ENCODE measurements at regions not wholly inside any gene's neighbourhood (a gene's known extent, or its start where the extent isn't known, plus 50 kb on each side); places are given as distances from the start of the nearest gene placed in this dataset.

- Mint-ChIP-seq H3K27me3 (ENCODE audit: low read depth in 2 of 2) (peaks cover 45 to 90% of the 10 kb centered on the region in 2 donors), H3K9me3 (no peaks in the 10 kb centered on the region), H3K36me3 (no peaks in the 10 kb centered on the region), H3K4me3 (no peak overlapping the region), H3K27ac (no peak overlapping the region), H3K4me1 (no peaks in the 10 kb centered on the region)
- Histone ChIP-seq H3K9me3 (ENCODE audit: control insufficient read depth, insufficient read depth, low read length) (no peaks in the 10 kb centered on the region), H3K4me3 (ENCODE audit: low read length) (no peak overlapping the region), H3K27me3 (ENCODE audit: control insufficient read depth, insufficient read depth, low read length) (peaks cover 3% of the 10 kb centered on the region), H3K27ac (ENCODE audit: low read length) (no peak overlapping the region), H3K36me3 (ENCODE audit: control insufficient read depth, insufficient read depth, low read length) (no peaks in the 10 kb centered on the region), H3K4me1 (ENCODE audit: control insufficient read depth, insufficient read depth, low read length) (no peaks in the 10 kb centered on the region)
- intact Hi-C loops (cut with micrococcal nuclease) = no loop called here
- no peak for ATAC-seq
- TF ChIP-seq, protein P1, sequence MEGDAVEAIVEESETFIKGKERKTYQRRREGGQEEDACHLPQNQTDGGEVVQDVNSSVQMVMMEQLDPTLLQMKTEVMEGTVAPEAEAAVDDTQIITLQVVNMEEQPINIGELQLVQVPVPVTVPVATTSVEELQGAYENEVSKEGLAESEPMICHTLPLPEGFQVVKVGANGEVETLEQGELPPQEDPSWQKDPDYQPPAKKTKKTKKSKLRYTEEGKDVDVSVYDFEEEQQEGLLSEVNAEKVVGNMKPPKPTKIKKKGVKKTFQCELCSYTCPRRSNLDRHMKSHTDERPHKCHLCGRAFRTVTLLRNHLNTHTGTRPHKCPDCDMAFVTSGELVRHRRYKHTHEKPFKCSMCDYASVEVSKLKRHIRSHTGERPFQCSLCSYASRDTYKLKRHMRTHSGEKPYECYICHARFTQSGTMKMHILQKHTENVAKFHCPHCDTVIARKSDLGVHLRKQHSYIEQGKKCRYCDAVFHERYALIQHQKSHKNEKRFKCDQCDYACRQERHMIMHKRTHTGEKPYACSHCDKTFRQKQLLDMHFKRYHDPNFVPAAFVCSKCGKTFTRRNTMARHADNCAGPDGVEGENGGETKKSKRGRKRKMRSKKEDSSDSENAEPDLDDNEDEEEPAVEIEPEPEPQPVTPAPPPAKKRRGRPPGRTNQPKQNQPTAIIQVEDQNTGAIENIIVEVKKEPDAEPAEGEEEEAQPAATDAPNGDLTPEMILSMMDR (IDR thresholded peaks at IDR 0.05) = no peak
- DNase-seq = no peak
Measured at GRCh38 chr2:38201784-38202183, 125.8 kb upstream of the CYP1B1 start.

DNA sequence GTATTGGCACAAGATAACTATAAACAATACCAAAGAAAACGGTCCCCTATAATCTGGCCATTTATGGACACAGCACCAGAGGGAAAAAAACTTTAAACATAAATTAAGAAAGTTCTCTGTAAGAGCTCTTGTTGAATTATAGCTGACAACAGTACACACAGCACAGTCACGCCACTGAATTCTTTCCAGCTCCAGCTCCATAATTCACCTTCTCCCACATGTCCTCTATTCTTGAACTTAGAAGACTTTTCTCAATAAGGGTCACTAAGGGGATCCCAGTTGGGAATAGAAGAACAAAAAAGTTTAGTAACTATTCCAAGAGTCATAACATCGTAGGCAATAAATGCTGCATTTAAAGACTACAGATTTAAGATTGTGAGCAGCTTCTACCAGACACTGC is 124.6 kb upstream of the CYP1B1 start:
- Histone ChIP-seq H3K4me1 (ENCODE audit: control insufficient read depth, insufficient read depth, low read length) (no peaks in the 10 kb centered on the region), H3K4me3 (ENCODE audit: low read length) (no peak overlapping the region), H3K27me3 (ENCODE audit: control insufficient read depth, insufficient read depth, low read length) (peaks cover 3% of the 10 kb centered on the region), H3K36me3 (ENCODE audit: control insufficient read depth, insufficient read depth, low read length) (no peaks in the 10 kb centered on the region), H3K27ac (ENCODE audit: low read length) (no peak overlapping the region), H3K9me3 (ENCODE audit: control insufficient read depth, insufficient read depth, low read length) (no peaks in the 10 kb centered on the region)
- no peaks in the 10 kb centered on the region for H3K4me1 Mint-ChIP-seq
- intact Hi-C loops (cut with micrococcal nuclease) = no loop called here
- peaks cover 50 to 79% of the 10 kb centered on the region in 2 donors for H3K27me3 Mint-ChIP-seq (ENCODE audit: low read depth in 2 of 2)
- DNase-seq (no peak), ATAC-seq (no peak)
- no peaks in the 10 kb centered on the region for H3K36me3 Mint-ChIP-seq
- H3K27ac Mint-ChIP-seq = no peak overlapping the region
- no peaks in the 10 kb centered on the region for H3K9me3 Mint-ChIP-seq
- WGBS (ENCODE audit: insufficient coverage) = 92% methylated on average over 3 of the region's 3 CpGs
- TF ChIP-seq, protein P1 (IDR thresholded peaks at IDR 0.05) = no peak
- H3K4me3 Mint-ChIP-seq = no peak overlapping the region

DNA sequence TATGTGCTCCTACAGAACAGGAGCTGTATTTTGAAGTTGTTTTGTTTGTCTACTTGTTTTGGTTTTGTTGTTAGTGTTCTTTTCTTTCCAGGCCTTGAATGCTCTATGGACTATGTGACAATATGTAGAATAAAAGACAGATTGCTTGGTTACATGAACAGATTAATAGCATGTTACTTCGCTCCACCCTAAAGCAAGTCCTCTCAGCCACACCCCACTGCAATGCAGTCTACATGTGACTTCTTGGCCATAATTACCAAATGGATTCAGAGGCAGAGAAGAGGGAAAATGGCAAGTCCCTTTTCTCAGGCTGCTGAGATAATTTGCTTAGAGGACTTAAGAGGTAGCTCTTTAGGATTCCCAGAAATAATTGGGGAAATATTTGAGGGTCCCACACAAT is 123.2 kb upstream of the CYP1B1 start:
- Mint-ChIP-seq H3K27me3 (ENCODE audit: low read depth in 2 of 2) (peaks cover 38 to 65% of the 10 kb centered on the region in 2 donors), H3K9me3 (no peaks in the 10 kb centered on the region), H3K4me3 (no peak overlapping the region)

GRCh38 chr2:38194751-38195150 is 118.8 kb upstream of the CYP1B1 start:
- Mint-ChIP-seq H3K9me3 (peaks cover 0 to 2% of the 10 kb centered on the region in 2 donors), H3K36me3 (no peaks in the 10 kb centered on the region), H3K4me1 (peaks cover 9 to 24% of the 10 kb centered on the region in 2 donors), H3K27me3 (ENCODE audit: low read depth in 2 of 2) (peaks cover 22 to 47% of the 10 kb centered on the region in 2 donors), H3K27ac (no peak overlapping the region), H3K4me3 (no peak overlapping the region)
- Histone ChIP-seq H3K4me1 (ENCODE audit: control insufficient read depth, insufficient read depth, low read length) (peaks cover 5% of the 10 kb centered on the region), H3K36me3 (ENCODE audit: control insufficient read depth, insufficient read depth, low read length) (no peaks in the 10 kb centered on the region), H3K27me3 (ENCODE audit: control insufficient read depth, insufficient read depth, low read length) (no peaks in the 10 kb centered on the region), H3K9me3 (ENCODE audit: control insufficient read depth, insufficient read depth, low read length) (no peaks in the 10 kb centered on the region), H3K27ac (ENCODE audit: low read length) (no peak overlapping the region), H3K4me3 (ENCODE audit: low read length) (no peak overlapping the region)
- 81% methylated on average over 2 of the region's 5 CpGs for WGBS (ENCODE audit: insufficient coverage)
- ATAC-seq (no peak), DNase-seq (no peak)
- TF ChIP-seq, protein P1 (IDR thresholded peaks at IDR 0.05) = no peak
- intact Hi-C loops (cut with micrococcal nuclease) = no loop called here

More for the DNA sequence above, 123.2 kb upstream of the CYP1B1 start:
- H3K4me3 ChIP-seq (ENCODE audit: low read length) = no peak overlapping the region
- H3K27me3 ChIP-seq (ENCODE audit: control insufficient read depth, insufficient read depth, low read length) = peaks cover 3% of the 10 kb centered on the region
- Mint-ChIP-seq H3K27ac (no peak overlapping the region), H3K4me1 (no peaks in the 10 kb centered on the region), H3K36me3 (no peaks in the 10 kb centered on the region)
- no peak overlapping the region for H3K27ac ChIP-seq (ENCODE audit: low read length)
- no CpG with 5 or more reads among the region's 1 CpG for WGBS (ENCODE audit: insufficient coverage)
- no peak for ATAC-seq
- no peak for DNase-seq
- H3K4me1 ChIP-seq (ENCODE audit: control insufficient read depth, insufficient read depth, low read length) = no peaks in the 10 kb centered on the region
- TF ChIP-seq, protein P1 (IDR thresholded peaks at IDR 0.05) = no peak
- H3K9me3 ChIP-seq (ENCODE audit: control insufficient read depth, insufficient read depth, low read length) = no peaks in the 10 kb centered on the region
- intact Hi-C loops (cut with micrococcal nuclease) = no loop called here
- no peaks in the 10 kb centered on the region for H3K36me3 ChIP-seq (ENCODE audit: control insufficient read depth, insufficient read depth, low read length)

All from natural killer cell (primary cell).